ENCODE measurements at regions not wholly inside any gene's neighbourhood (a gene's known extent, or its start where the extent isn't known, plus 50 kb on each side); places are given as distances from the start of the nearest gene placed in this dataset.

GRCh38 chr5:44495280-44495679 is 106.1 kb upstream of the FGF10 start:
- no peak overlapping the region for H3K4me3 ChIP-seq
- WGBS, 2 donors (ENCODE audit: low coverage in 1 of 2): 45 to 57% methylated on average over 1 of the region's 1 CpG
- TF ChIP-seq POLR2A (IDR thresholded peaks at IDR 0.05): no peak
- TF ChIP-seq, protein P1, sequence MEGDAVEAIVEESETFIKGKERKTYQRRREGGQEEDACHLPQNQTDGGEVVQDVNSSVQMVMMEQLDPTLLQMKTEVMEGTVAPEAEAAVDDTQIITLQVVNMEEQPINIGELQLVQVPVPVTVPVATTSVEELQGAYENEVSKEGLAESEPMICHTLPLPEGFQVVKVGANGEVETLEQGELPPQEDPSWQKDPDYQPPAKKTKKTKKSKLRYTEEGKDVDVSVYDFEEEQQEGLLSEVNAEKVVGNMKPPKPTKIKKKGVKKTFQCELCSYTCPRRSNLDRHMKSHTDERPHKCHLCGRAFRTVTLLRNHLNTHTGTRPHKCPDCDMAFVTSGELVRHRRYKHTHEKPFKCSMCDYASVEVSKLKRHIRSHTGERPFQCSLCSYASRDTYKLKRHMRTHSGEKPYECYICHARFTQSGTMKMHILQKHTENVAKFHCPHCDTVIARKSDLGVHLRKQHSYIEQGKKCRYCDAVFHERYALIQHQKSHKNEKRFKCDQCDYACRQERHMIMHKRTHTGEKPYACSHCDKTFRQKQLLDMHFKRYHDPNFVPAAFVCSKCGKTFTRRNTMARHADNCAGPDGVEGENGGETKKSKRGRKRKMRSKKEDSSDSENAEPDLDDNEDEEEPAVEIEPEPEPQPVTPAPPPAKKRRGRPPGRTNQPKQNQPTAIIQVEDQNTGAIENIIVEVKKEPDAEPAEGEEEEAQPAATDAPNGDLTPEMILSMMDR (IDR thresholded peaks at IDR 0.05): no peak
- TF ChIP-seq POLR2AphosphoS5 (IDR thresholded peaks at IDR 0.05): no peak
- no peak for TF ChIP-seq EP300 (IDR thresholded peaks at IDR 0.05; ENCODE audit: low read depth)
- DNase-seq: no peak
- no peaks in the 10 kb centered on the region for H3K27me3 ChIP-seq
- no peak overlapping the region for H3K27ac ChIP-seq
- H3K4me1 ChIP-seq: no peaks in the 10 kb centered on the region
- peaks cover 0 to 4% of the 10 kb centered on the region in 2 donors for H3K9me3 ChIP-seq
- no peaks in the 10 kb centered on the region for H3K36me3 ChIP-seq
- intact Hi-C loops (cut with DNase I; ENCODE audit: low total_unique reads): no loop called here
- in situ Hi-C loops (cut with MboI; ENCODE audit: low pct_ligation_motif_present in 1 of 4, low pct_unique_long_range_greater_than_20kb in 1 of 4, low sequenced_read_pairs in 3 of 4): no loop called here

GRCh38 chr5:44489759-44490158 is 100.5 kb upstream of the FGF10 start:
- Histone ChIP-seq H3K9me3 (no peaks in the 10 kb centered on the region), H3K4me3 (no peak overlapping the region), H3K27me3 (no peaks in the 10 kb centered on the region), H3K27ac (no peak overlapping the region), H3K4me1 (no peaks in the 10 kb centered on the region), H3K36me3 (no peaks in the 10 kb centered on the region)
- TF ChIP-seq, protein P1 (IDR thresholded peaks at IDR 0.05): no peak
- no peak for TF ChIP-seq POLR2A (IDR thresholded peaks at IDR 0.05)
- no peak for TF ChIP-seq POLR2AphosphoS5 (IDR thresholded peaks at IDR 0.05)
- no peak for TF ChIP-seq EP300 (IDR thresholded peaks at IDR 0.05; ENCODE audit: low read depth)
- DNase-seq: no peak
- WGBS, 2 donors (ENCODE audit: low coverage in 1 of 2): 86 to 88% methylated on average over 1 of the region's 1 CpG
- intact Hi-C loops (cut with DNase I; ENCODE audit: low total_unique reads): no loop called here
- in situ Hi-C loops (cut with MboI; ENCODE audit: low pct_ligation_motif_present in 1 of 4, low pct_unique_long_range_greater_than_20kb in 1 of 4, low sequenced_read_pairs in 3 of 4): no loop called here

DNA sequence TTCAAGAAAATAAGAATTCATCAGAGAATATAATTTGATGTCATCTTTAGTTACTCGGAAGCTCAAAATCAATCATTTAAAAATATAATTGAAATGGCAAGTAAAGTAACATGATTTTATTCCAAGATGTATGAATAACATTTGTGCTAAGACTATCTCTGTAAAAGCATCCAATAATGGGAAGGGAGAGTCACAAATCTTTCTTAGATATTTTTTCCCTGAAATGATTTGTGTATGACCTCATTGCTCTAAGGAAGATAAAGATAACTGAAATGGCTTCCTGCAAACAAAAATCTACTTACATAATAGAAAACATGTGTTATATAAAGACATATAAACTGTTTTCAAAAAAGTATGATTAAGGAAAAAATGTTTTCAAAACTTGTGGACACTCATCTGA is 97.4 kb upstream of the FGF10 start:
- intact Hi-C loops (cut with DNase I; ENCODE audit: low total_unique reads): no loop called here
- 0 to 36% methylated on average over 1 of the region's 1 CpG for WGBS, 2 donors (ENCODE audit: low coverage in 1 of 2)
- Histone ChIP-seq H3K4me1 (no peaks in the 10 kb centered on the region), H3K36me3 (no peaks in the 10 kb centered on the region), H3K9me3 (no peaks in the 10 kb centered on the region), H3K4me3 (no peak overlapping the region), H3K27ac (no peak overlapping the region), H3K27me3 (no peaks in the 10 kb centered on the region)
- DNase-seq: no peak
- in situ Hi-C loops (cut with MboI; ENCODE audit: low pct_ligation_motif_present in 1 of 4, low pct_unique_long_range_greater_than_20kb in 1 of 4, low sequenced_read_pairs in 3 of 4): no loop called here
- TF ChIP-seq POLR2A (IDR thresholded peaks at IDR 0.05): no peak
- TF ChIP-seq, protein P1 (IDR thresholded peaks at IDR 0.05): no peak
- no peak for TF ChIP-seq POLR2AphosphoS5 (IDR thresholded peaks at IDR 0.05)
- TF ChIP-seq EP300 (IDR thresholded peaks at IDR 0.05; ENCODE audit: low read depth): no peak

DNA sequence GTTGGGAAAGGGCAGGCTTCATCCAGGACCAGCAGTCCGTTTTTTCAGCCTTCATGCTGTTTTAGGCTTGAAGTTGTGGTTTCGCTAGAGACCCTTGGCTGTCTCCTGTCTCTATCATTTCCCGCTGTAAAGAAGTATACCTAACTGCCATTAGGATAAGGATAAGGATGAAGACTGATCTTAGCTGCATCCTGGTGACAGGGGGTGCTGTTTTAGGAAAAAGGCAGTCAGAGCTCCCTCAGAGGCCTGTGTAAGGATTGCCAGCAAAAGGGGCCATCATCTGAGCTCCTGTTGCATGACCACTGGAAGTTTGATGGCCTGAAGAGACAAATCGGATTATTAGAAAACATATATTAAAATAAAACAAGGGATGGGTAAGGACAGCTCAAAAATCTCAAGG is 64.8 kb upstream of the FGF10 start:
- no peak overlapping the region for H3K4me3 ChIP-seq
- in situ Hi-C loops (cut with MboI; ENCODE audit: low pct_ligation_motif_present in 1 of 4, low pct_unique_long_range_greater_than_20kb in 1 of 4, low sequenced_read_pairs in 3 of 4): no loop called here
- no peak overlapping the region for H3K27ac ChIP-seq
- TF ChIP-seq EP300 (IDR thresholded peaks at IDR 0.05; ENCODE audit: low read depth) (no peak), POLR2AphosphoS5 (IDR thresholded peaks at IDR 0.05) (no peak), POLR2A (IDR thresholded peaks at IDR 0.05) (no peak)
- TF ChIP-seq, protein P1 (IDR thresholded peaks at IDR 0.05): no peak
- H3K36me3 ChIP-seq: no peaks in the 10 kb centered on the region
- intact Hi-C loops (cut with DNase I; ENCODE audit: low total_unique reads): no loop called here
- no peaks in the 10 kb centered on the region for H3K4me1 ChIP-seq
- H3K9me3 ChIP-seq: no peaks in the 10 kb centered on the region
- no peak for DNase-seq
- WGBS, 2 donors (ENCODE audit: low coverage in 1 of 2): 67 to 72% methylated on average over 1 to 4 of the region's 4 CpGs
- no peaks in the 10 kb centered on the region for H3K27me3 ChIP-seq
